Brain microvascular endothelial cell (primary cell): ENCODE measurements at regions not wholly inside any gene's neighbourhood (a gene's known extent, or its start where the extent isn't known, plus 50 kb on each side); places are given as distances from the start of the nearest gene placed in this dataset.

Experiments
- DNase-seq: peaks from one replicate; pipeline ENCODE4 v3.0.0-alpha.2; 2020
- H3K27ac ChIP-seq: fragments of 250-450 bp; sonication (Bioruptor Pico); 2 replicates; pipeline ENCODE4 v1.5.1; 2020; ENCODE audit warnings: mild to moderate bottlenecking, moderate library complexity
- H3K27me3 ChIP-seq: fragments of 250-450 bp; sonication (Bioruptor Pico); replicated peaks from 2 replicates; pipeline ENCODE4 v1.5.1; 2020; ENCODE audit warnings: mild to moderate bottlenecking
- H3K36me3 ChIP-seq: fragments of 250-450 bp; sonication (Bioruptor Pico); replicated peaks from 2 replicates; pipeline ENCODE4 v1.5.1; 2020; ENCODE audit warnings: mild to moderate bottlenecking
- H3K4me3 ChIP-seq: 2 replicates; pipeline ENCODE4 v1.5.1; 2011; ENCODE audit warnings: low read depth, mild to moderate bottlenecking, control low read depth, low read length, moderate library complexity
- CTCF ChIP-seq: IDR thresholded peaks from 2 replicates; pipeline ENCODE4 v1.5.1; 2011; ENCODE audit warnings: low read depth, mild to moderate bottlenecking, moderate library complexity, low read length, control low read depth, inconsistent platforms; ENCODE audit errors: missing control alignments
- in situ Hi-C: cut with HindIII; loops from 2 replicates; pipeline ENCODE4 v1.10.0; 2017; ENCODE audit warnings: low sequenced_read_pairs, low pct_ligation_motif_present

- Histone ChIP-seq H3K4me3 (no peak overlapping the region), H3K27me3 (no peaks in the 10 kb centered on the region), H3K27ac (no peak overlapping the region), H3K36me3 (no peaks in the 10 kb centered on the region)
- in situ Hi-C loops = no loop called here
- DNase-seq = no peak
- TF ChIP-seq CTCF = no peak
Observed at GRCh38 chr2:138871312-138871711, 91.1 kb upstream of the NXPH2 start.

- no peak for TF ChIP-seq CTCF
- Histone ChIP-seq H3K27ac (no peak overlapping the region), H3K4me3 (no peak overlapping the region), H3K27me3 (no peaks in the 10 kb centered on the region), H3K36me3 (no peaks in the 10 kb centered on the region)
- in situ Hi-C loops = no loop called here
- DNase-seq = no peak
Observed at GRCh38 chr2:138867341-138867740, 87.2 kb upstream of the NXPH2 start.

GRCh38 chr2:138866797-138867196, 86.6 kb upstream of the NXPH2 start:
- no peak overlapping the region for H3K27ac ChIP-seq
- no peak for DNase-seq
- no peak overlapping the region for H3K4me3 ChIP-seq
- TF ChIP-seq CTCF = no peak
- in situ Hi-C loops = no loop called here
- H3K27me3 ChIP-seq = no peaks in the 10 kb centered on the region
- H3K36me3 ChIP-seq = no peaks in the 10 kb centered on the region

GRCh38 chr2:138853761-138854160, 73.6 kb upstream of the NXPH2 start:
- Histone ChIP-seq H3K4me3 (no peak overlapping the region), H3K27ac (no peak overlapping the region), H3K27me3 (no peaks in the 10 kb centered on the region), H3K36me3 (no peaks in the 10 kb centered on the region)
- DNase-seq = no peak
- in situ Hi-C loops = no loop called here
- TF ChIP-seq CTCF = no peak

GRCh38 chr2:138853296-138853695, 73.1 kb upstream of the NXPH2 start:
- TF ChIP-seq CTCF = no peak
- Histone ChIP-seq H3K27me3 (no peaks in the 10 kb centered on the region), H3K36me3 (no peaks in the 10 kb centered on the region), H3K4me3 (no peak overlapping the region), H3K27ac (no peak overlapping the region)
- in situ Hi-C loops = no loop called here
- DNase-seq = no peak

- DNase-seq = peak; percentile 2
- in situ Hi-C loops = no loop called here
Observed at GRCh38 chr2:138846216-138846821, 66.1 kb upstream of the NXPH2 start.

More at GRCh38 chr2:138846216-138846821, 66.1 kb upstream of the NXPH2 start:
- Histone ChIP-seq H3K27ac (no peak overlapping the region), H3K36me3 (no peaks in the 10 kb centered on the region), H3K4me3 (no peak overlapping the region), H3K27me3 (no peaks in the 10 kb centered on the region)
- peak; percentile 71 for TF ChIP-seq CTCF
